SU-DHL-6 (cell line): ENCODE measurements at regions not wholly inside any gene's neighbourhood (a gene's known extent, or its start where the extent isn't known, plus 50 kb on each side); places are given as distances from the start of the nearest gene placed in this dataset.

Source experiments
- CTCF ChIP-seq: fragments of 200-600 bp; sonication (generic); IDR thresholded peaks from one replicate; pipeline ENCODE4 v1.5.1; 2017; ENCODE audit warnings: antibody characterized with exemption, mild to moderate bottlenecking, low read length, moderate library complexity; ENCODE audit not compliant: insufficient read depth, poor library complexity, severe bottlenecking
- EZH2phosphoT487 ChIP-seq: fragments of 200-600 bp; sonication (generic), shearing (Covaris generic); conservative IDR thresholded peaks from 2 replicates; pipeline ENCODE4 v1.6.1; 2018; ENCODE audit warnings: mild to moderate bottlenecking, antibody characterized with exemption, low read length, moderate library complexity, mixed read lengths

GRCh38 chr12:92334552-92334951 is 188.9 kb upstream of the BTG1 start:
- TF ChIP-seq CTCF = no peak
- TF ChIP-seq EZH2phosphoT487 = no peak
